NCI-H2227 treated with DMSO at 0.1 percent for 48 hours (cell line): ENCODE measurements at regions not wholly inside any gene's neighbourhood (a gene's known extent, or its start where the extent isn't known, plus 50 kb on each side); places are given as distances from the start of the nearest gene placed in this dataset.
"Not testable (repeated sequence)": the region's sequence is repeated elsewhere in the genome, so short reads cannot be mapped to it uniquely, and the experiment has no call there.

Experiments
- DNase-seq: peaks from one replicate; lab custom pipeline; 2025; lab: John Stamatoyannopoulos, UW

- DNase-seq, result not testable (repeated sequence)
Observed at GRCh38 chr9:42325561-42325960, 142.1 kb downstream of the SPATA31A6 start.

- not testable (repeated sequence) for DNase-seq
Observed at GRCh38 chr9:42326482-42326881, 143.0 kb downstream of the SPATA31A6 start.

- DNase-seq, result not testable (repeated sequence)
Observed at GRCh38 chr9:42335342-42335741, 151.9 kb downstream of the SPATA31A6 start.

GRCh38 chr9:42335984-42336657, 152.7 kb downstream of the SPATA31A6 start:
- DNase-seq, result peak; percentile 8

- not testable (repeated sequence) for DNase-seq
Observed at GRCh38 chr9:42338275-42338674, 154.8 kb downstream of the SPATA31A6 start.

- DNase-seq, result not testable (repeated sequence)
Observed at GRCh38 chr9:42339671-42340434, 156.4 kb downstream of the SPATA31A6 start.

- DNase-seq, result not testable (repeated sequence)
Observed at GRCh38 chr9:42340435-42340723, 156.9 kb downstream of the SPATA31A6 start.

- not testable (repeated sequence) for DNase-seq
Observed at GRCh38 chr9:42341860-42342259, 158.4 kb downstream of the SPATA31A6 start.

- not testable (repeated sequence) for DNase-seq
Observed at GRCh38 chr9:42342297-42342696, 158.8 kb downstream of the SPATA31A6 start.

GRCh38 chr9:42344508-42344907, 161.0 kb downstream of the SPATA31A6 start:
- not testable (repeated sequence) for DNase-seq

- not testable (repeated sequence) for DNase-seq
Observed at GRCh38 chr9:42346916-42347315, 163.5 kb downstream of the SPATA31A6 start.

- DNase-seq, result not testable (repeated sequence)
Observed at GRCh38 chr9:42349181-42349580, 165.7 kb downstream of the SPATA31A6 start.

- not testable (repeated sequence) for DNase-seq
Observed at GRCh38 chr9:42350412-42350811, 167.0 kb downstream of the SPATA31A6 start.

GRCh38 chr9:42357604-42358373, 174.3 kb downstream of the SPATA31A6 start:
- DNase-seq, result not testable (repeated sequence)

- DNase-seq, result not testable (repeated sequence)
Observed at GRCh38 chr9:42358626-42359247, 175.3 kb downstream of the SPATA31A6 start.

GRCh38 chr9:42364410-42365243, 181.2 kb downstream of the SPATA31A6 start:
- DNase-seq, result not testable (repeated sequence)

- not testable (repeated sequence) for DNase-seq
Observed at GRCh38 chr9:42365244-42365945, 181.9 kb downstream of the SPATA31A6 start.

GRCh38 chr9:42368279-42368881, 184.9 kb downstream of the SPATA31A6 start:
- not testable (repeated sequence) for DNase-seq

GRCh38 chr9:42370172-42370571, 186.7 kb downstream of the SPATA31A6 start:
- not testable (repeated sequence) for DNase-seq

GRCh38 chr9:42371417-42371816, 188.0 kb downstream of the SPATA31A6 start:
- not testable (repeated sequence) for DNase-seq
